Panc1 (cell line): ENCODE measurements at regions not wholly inside any gene's neighbourhood (a gene's known extent, or its start where the extent isn't known, plus 50 kb on each side); places are given as distances from the start of the nearest gene placed in this dataset.

Source experiments
- ATAC-seq: fragments of 200-7000 bp; cut with Tn5 transposase; 2 replicates; pipeline ENCODE4 v1.9.1; 2020; ENCODE audit warnings: mild to moderate bottlenecking, moderate library complexity
- BruUV-seq: library from RNA; stranded (reverse); fragments of 400-500 nt; replicated peaks from 2 replicates; lab custom pipeline; 2021; lab: Mats Ljungman, UMichigan
- CTCF ChIA-PET: fragments of 300-600 bp; sonication (Branson Sonifier 250); formaldehyde crosslinking; loops from one replicate; lab custom pipeline; 2022; ENCODE audit warnings: antibody characterized with exemption; lab: Charles Lee
- POLR2A ChIA-PET: fragments of 300-600 bp; sonication (Branson Sonifier 250); formaldehyde crosslinking; loops from one replicate; lab custom pipeline; 2022; ENCODE audit warnings: antibody characterized with exemption; lab: Charles Lee
- DNase-seq: peaks from one replicate; pipeline ENCODE4 v3.0.0-alpha.2; 2010; ENCODE audit warnings: low read depth, low spot score
- H3K27ac ChIP-seq: 2 replicates; pipeline ENCODE4 v1.5.1; 2011; ENCODE audit warnings: mild to moderate bottlenecking, low read length, inconsistent platforms
- H3K27me3 ChIP-seq: fragments of 200-500 bp; sonication (Bioruptor generic); 2 replicates; pipeline ENCODE4 v1.6.0; 2014; ENCODE audit warnings: low read length, inconsistent platforms; ENCODE audit not compliant: control insufficient read depth, insufficient read depth
- H3K36me3 ChIP-seq: fragments of 200-500 bp; sonication (Bioruptor generic); 2 replicates; pipeline ENCODE4 v1.5.1; 2014; ENCODE audit warnings: inconsistent platforms, mild to moderate bottlenecking, low read length, moderate library complexity; ENCODE audit not compliant: control insufficient read depth, insufficient read depth
- H3K4me1 ChIP-seq: 2 replicates; pipeline ENCODE4 v1.5.1; 2011; ENCODE audit warnings: inconsistent platforms, mild to moderate bottlenecking, low read length, moderate library complexity; ENCODE audit not compliant: control insufficient read depth, insufficient read depth
- H3K4me3 ChIP-seq, 2 experiments: 2 replicates each; pipeline ENCODE4 v1.5.1; 2011 to 2012; ENCODE audit warnings: low read depth in 2 of 2, low read length in 2 of 2, mild to moderate bottlenecking in 2 of 2, inconsistent platforms in 1 of 2, moderate library complexity in 1 of 2
- H3K9me3 ChIP-seq: fragments of 200-500 bp; sonication (Bioruptor generic); 2 replicates; pipeline ENCODE4 v1.5.1; 2014; ENCODE audit warnings: low read depth, mild to moderate bottlenecking, inconsistent platforms, low read length, moderate library complexity; ENCODE audit not compliant: control insufficient read depth, insufficient read depth
- POLR2AphosphoS5 ChIP-seq: IDR thresholded peaks from 2 replicates; pipeline ENCODE4 v1.6.1; 2012; ENCODE audit warnings: mild to moderate bottlenecking, low read depth, low read length, moderate library complexity
- REST ChIP-seq, 2 experiments: IDR thresholded peaks; 2 replicates each; pipeline ENCODE4 v1.6.1; 2011 to 2012; ENCODE audit warnings: low read depth in 2 of 2, control low read depth in 1 of 2, low read length in 1 of 2, mild to moderate bottlenecking in 1 of 2, moderate library complexity in 1 of 2; ENCODE audit not compliant: insufficient read depth in 1 of 2
- SIN3A ChIP-seq: IDR thresholded peaks from 2 replicates; pipeline ENCODE4 v1.6.1; 2012; ENCODE audit warnings: low read depth, mild to moderate bottlenecking, low read length, moderate library complexity, borderline replicate concordance; ENCODE audit not compliant: insufficient read depth
- TCF7L2 ChIP-seq: IDR thresholded peaks from 2 replicates; pipeline ENCODE4 v1.6.1; 2011; ENCODE audit warnings: mild to moderate bottlenecking, low read depth, low read length, inconsistent platforms
- in situ Hi-C: cut with HindIII; loops from 2 replicates; pipeline ENCODE4 v1.10.0; 2016; ENCODE audit warnings: low sequenced_read_pairs, low pct_unique_long_range_greater_than_20kb
- intact Hi-C: fragments of 100-400 bp; cut with micrococcal nuclease; formaldehyde crosslinking; loops from one replicate; pipeline ENCODE4 v1.10.0; 2022; ENCODE audit not compliant: unreplicated experiment
- TF ChIP-seq, protein P1 (sequence below): fragments of 450-650 bp; IDR thresholded peaks from 2 replicates; pipeline ENCODE4 v1.5.1; 2017; ENCODE audit warnings: mild to moderate bottlenecking

GRCh38 chr14:98926801-98927200 lies 345.2 kb downstream of the BCL11B start:
- no peak overlapping the region for H3K27ac ChIP-seq
- H3K4me1 ChIP-seq = no peaks in the 10 kb centered on the region
- TF ChIP-seq POLR2AphosphoS5 = no peak
- TF ChIP-seq TCF7L2 = no peak
- TF ChIP-seq REST (IDR thresholded peaks at IDR 0.05; ENCODE audit: insufficient read depth in 1 of 2, low read depth in 2 of 2, low read length in 1 of 2) = no peak
- TF ChIP-seq SIN3A = no peak
- TF ChIP-seq, protein P1, sequence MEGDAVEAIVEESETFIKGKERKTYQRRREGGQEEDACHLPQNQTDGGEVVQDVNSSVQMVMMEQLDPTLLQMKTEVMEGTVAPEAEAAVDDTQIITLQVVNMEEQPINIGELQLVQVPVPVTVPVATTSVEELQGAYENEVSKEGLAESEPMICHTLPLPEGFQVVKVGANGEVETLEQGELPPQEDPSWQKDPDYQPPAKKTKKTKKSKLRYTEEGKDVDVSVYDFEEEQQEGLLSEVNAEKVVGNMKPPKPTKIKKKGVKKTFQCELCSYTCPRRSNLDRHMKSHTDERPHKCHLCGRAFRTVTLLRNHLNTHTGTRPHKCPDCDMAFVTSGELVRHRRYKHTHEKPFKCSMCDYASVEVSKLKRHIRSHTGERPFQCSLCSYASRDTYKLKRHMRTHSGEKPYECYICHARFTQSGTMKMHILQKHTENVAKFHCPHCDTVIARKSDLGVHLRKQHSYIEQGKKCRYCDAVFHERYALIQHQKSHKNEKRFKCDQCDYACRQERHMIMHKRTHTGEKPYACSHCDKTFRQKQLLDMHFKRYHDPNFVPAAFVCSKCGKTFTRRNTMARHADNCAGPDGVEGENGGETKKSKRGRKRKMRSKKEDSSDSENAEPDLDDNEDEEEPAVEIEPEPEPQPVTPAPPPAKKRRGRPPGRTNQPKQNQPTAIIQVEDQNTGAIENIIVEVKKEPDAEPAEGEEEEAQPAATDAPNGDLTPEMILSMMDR = no peak
- no TSS peak for BruUV-seq
- no peak for ATAC-seq
- in situ Hi-C loops (no loop called here), intact Hi-C loops (no loop called here)
- no peak for DNase-seq
- POLR2A ChIA-PET = no interaction called here
- H3K36me3 ChIP-seq = no peaks in the 10 kb centered on the region
- H3K9me3 ChIP-seq = no peaks in the 10 kb centered on the region
- no peaks in the 10 kb centered on the region for H3K27me3 ChIP-seq
- CTCF ChIA-PET = no interaction called here
- H3K4me3 ChIP-seq = no peak overlapping the region

GRCh38 chr14:98927986-98928385 lies 344.0 kb downstream of the BCL11B start:
- ChIA-PET CTCF (no interaction called here), POLR2A (no interaction called here)
- TF ChIP-seq, protein P1 = no peak
- no peak for TF ChIP-seq REST (IDR thresholded peaks at IDR 0.05; ENCODE audit: insufficient read depth in 1 of 2, low read depth in 2 of 2, low read length in 1 of 2)
- TF ChIP-seq POLR2AphosphoS5 = no peak
- TF ChIP-seq TCF7L2 = no peak
- no peak for TF ChIP-seq SIN3A
- Histone ChIP-seq H3K36me3 (no peaks in the 10 kb centered on the region), H3K27ac (no peak overlapping the region), H3K9me3 (no peaks in the 10 kb centered on the region), H3K27me3 (no peaks in the 10 kb centered on the region), H3K4me3 (no peak overlapping the region), H3K4me1 (no peaks in the 10 kb centered on the region)
- ATAC-seq = no peak
- intact Hi-C loops = no loop called here
- no peak for DNase-seq
- BruUV-seq = no TSS peak
- in situ Hi-C loops = no loop called here
